Mammary epithelial cell (primary cell): ENCODE measurements at regions not wholly inside any gene's neighbourhood (a gene's known extent, or its start where the extent isn't known, plus 50 kb on each side); places are given as distances from the start of the nearest gene placed in this dataset.

ENCODE experiments used
- EZH2 ChIP-seq: IDR thresholded peaks from 2 replicates; pipeline ENCODE4 v1.6.1; 2012; ENCODE audit warnings: low read length, inconsistent platforms, borderline replicate concordance
- TF ChIP-seq, protein P1 (sequence below), 2 donors: IDR thresholded peaks in 1 of 2; conservative IDR thresholded peaks in 1 of 2; 2 replicates each; pipeline ENCODE4 v1.5.1; 2011 to 2012; ENCODE audit warnings: inconsistent platforms in 2 of 2, low read length in 2 of 2, mild to moderate bottlenecking in 2 of 2, control low read depth in 1 of 2, low read depth in 1 of 2; ENCODE audit not compliant: insufficient read depth in 1 of 2; ENCODE audit errors: extremely low read depth in 1 of 2

GRCh38 chr2:173631127-173631460, 276.4 kb downstream of the CDCA7 start:
- TF ChIP-seq, protein P1, sequence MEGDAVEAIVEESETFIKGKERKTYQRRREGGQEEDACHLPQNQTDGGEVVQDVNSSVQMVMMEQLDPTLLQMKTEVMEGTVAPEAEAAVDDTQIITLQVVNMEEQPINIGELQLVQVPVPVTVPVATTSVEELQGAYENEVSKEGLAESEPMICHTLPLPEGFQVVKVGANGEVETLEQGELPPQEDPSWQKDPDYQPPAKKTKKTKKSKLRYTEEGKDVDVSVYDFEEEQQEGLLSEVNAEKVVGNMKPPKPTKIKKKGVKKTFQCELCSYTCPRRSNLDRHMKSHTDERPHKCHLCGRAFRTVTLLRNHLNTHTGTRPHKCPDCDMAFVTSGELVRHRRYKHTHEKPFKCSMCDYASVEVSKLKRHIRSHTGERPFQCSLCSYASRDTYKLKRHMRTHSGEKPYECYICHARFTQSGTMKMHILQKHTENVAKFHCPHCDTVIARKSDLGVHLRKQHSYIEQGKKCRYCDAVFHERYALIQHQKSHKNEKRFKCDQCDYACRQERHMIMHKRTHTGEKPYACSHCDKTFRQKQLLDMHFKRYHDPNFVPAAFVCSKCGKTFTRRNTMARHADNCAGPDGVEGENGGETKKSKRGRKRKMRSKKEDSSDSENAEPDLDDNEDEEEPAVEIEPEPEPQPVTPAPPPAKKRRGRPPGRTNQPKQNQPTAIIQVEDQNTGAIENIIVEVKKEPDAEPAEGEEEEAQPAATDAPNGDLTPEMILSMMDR (conservative IDR thresholded peaks at IDR 0.05 in 1 of 2, IDR thresholded peaks at IDR 0.05 in 1 of 2; ENCODE audit: extremely low read depth in 1 of 2, insufficient read depth in 1 of 2, low read depth in 1 of 2, low read length in 2 of 2), result no peak
- no peak for TF ChIP-seq EZH2
